GM12878 (cell line): ENCODE measurements at regions not wholly inside any gene's neighbourhood (a gene's known extent, or its start where the extent isn't known, plus 50 kb on each side); places are given as distances from the start of the nearest gene placed in this dataset.

Source experiments
- CBX3 ChIP-seq: fragments of 200-600 bp; sonication (generic); IDR thresholded peaks from 2 replicates; pipeline ENCODE4 v1.6.1; 2016; ENCODE audit warnings: low read depth, borderline replicate concordance
- GABPA ChIP-seq: IDR thresholded peaks from 2 replicates; pipeline ENCODE4 v1.6.1; 2014; ENCODE audit warnings: antibody characterized with exemption, low read depth, mild to moderate bottlenecking, inconsistent platforms
- HDAC2 ChIP-seq: fragments of 200-600 bp; sonication (generic); IDR thresholded peaks from 2 replicates; pipeline ENCODE4 v1.6.1; 2017
- MLLT1 ChIP-seq: fragments of 450-650 bp; IDR thresholded peaks from 2 replicates; pipeline ENCODE4 v1.6.1; 2016; ENCODE audit warnings: mild to moderate bottlenecking
- NR2F1 ChIP-seq: fragments of 450-650 bp; conservative IDR thresholded peaks from 2 replicates; pipeline ENCODE4 v1.6.1; 2017; ENCODE audit warnings: mild to moderate bottlenecking
- POLR2A ChIP-seq: IDR thresholded peaks from 2 replicates; pipeline ENCODE4 v1.6.1; 2011; ENCODE audit warnings: low read depth, mild to moderate bottlenecking, low read length
- RELA ChIP-seq: fragments of 450-650 bp; IDR thresholded peaks from 2 replicates; pipeline ENCODE4 v1.8.0; 2014; ENCODE audit warnings: borderline replicate concordance; ENCODE audit not compliant: partially characterized antibody
- SIN3A ChIP-seq: IDR thresholded peaks from 2 replicates; pipeline ENCODE4 v1.6.1; 2012; ENCODE audit warnings: low read depth, low read length, improper control_type of control experiment
- TAF1 ChIP-seq: IDR thresholded peaks from 2 replicates; pipeline ENCODE4 v1.6.1; 2011; ENCODE audit warnings: mild to moderate bottlenecking, low read depth, low read length, borderline replicate concordance
- YY1 ChIP-seq: IDR thresholded peaks from 2 replicates; pipeline ENCODE4 v1.6.1; 2011; ENCODE audit warnings: low read depth, mild to moderate bottlenecking, low read length
- ZNF207 ChIP-seq: fragments of 450-650 bp; IDR thresholded peaks from 2 replicates; pipeline ENCODE4 v1.6.1; 2014; ENCODE audit warnings: antibody characterized with exemption, mild to moderate bottlenecking, borderline replicate concordance
- TF ChIP-seq, protein P1 (sequence below), 3 experiments: IDR thresholded peaks in 2 of 3; conservative IDR thresholded peaks in 1 of 3; 2 replicates each; pipeline ENCODE4 v1.5.1; 2011; ENCODE audit warnings: low read depth in 3 of 3, low read length in 3 of 3, mild to moderate bottlenecking in 3 of 3, control low read depth in 2 of 3, moderate library complexity in 2 of 3, inconsistent platforms in 1 of 3, mixed read lengths in 1 of 3; ENCODE audit not compliant: control insufficient read depth in 2 of 3, insufficient read depth in 1 of 3; ENCODE audit errors: extremely low read depth in 1 of 3

DNA sequence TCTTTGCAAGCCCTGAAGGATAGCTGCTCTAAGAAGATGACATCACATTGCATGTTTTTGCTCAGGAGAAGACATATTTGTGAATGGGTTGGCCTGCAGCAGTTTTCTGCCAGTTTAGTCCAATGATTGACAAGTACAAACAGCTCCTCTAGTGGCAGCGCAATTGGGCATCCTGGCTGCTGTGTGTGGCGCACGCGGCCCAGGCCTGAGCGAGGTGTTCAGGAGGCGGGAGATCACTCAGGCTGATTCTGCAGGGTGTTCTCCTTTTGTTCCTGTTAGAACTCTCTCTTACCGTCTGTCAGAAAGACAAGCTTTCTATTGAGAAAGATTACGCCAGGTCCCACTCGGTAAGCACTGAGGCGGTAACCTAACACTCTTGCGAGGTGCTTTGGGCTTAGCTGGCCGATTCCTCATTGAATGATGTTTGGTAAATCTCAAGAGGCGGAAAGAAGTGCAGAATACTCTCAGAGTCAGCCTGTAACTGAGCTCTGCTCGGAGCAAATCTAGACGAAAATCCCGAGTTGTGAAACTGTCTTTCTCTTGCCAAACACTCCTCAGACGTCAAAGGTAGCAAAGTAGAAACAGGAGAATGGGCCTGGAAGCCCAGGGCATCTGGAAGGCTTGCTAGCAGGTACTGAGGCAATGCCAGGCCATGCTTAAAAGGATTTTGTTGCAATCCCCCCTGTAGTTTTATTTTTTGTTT lies 219.2 kb upstream of the BMPER start:
- TF ChIP-seq SIN3A (no peak), POLR2A (no peak), ZNF207 (no peak), HDAC2 (no peak), YY1 (no peak), CBX3 (no peak), NR2F1 (no peak), TAF1 (no peak), GABPA (no peak), RELA (no peak), MLLT1 (no peak)
- TF ChIP-seq, protein P1, sequence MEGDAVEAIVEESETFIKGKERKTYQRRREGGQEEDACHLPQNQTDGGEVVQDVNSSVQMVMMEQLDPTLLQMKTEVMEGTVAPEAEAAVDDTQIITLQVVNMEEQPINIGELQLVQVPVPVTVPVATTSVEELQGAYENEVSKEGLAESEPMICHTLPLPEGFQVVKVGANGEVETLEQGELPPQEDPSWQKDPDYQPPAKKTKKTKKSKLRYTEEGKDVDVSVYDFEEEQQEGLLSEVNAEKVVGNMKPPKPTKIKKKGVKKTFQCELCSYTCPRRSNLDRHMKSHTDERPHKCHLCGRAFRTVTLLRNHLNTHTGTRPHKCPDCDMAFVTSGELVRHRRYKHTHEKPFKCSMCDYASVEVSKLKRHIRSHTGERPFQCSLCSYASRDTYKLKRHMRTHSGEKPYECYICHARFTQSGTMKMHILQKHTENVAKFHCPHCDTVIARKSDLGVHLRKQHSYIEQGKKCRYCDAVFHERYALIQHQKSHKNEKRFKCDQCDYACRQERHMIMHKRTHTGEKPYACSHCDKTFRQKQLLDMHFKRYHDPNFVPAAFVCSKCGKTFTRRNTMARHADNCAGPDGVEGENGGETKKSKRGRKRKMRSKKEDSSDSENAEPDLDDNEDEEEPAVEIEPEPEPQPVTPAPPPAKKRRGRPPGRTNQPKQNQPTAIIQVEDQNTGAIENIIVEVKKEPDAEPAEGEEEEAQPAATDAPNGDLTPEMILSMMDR (IDR thresholded peaks at IDR 0.05 in 2 of 3, conservative IDR thresholded peaks at IDR 0.05 in 1 of 3; ENCODE audit: control insufficient read depth in 2 of 3, extremely low read depth in 1 of 3, insufficient read depth in 1 of 3, low read depth in 3 of 3, low read length in 3 of 3) = no peak
